HCEC 1CT (cell line): ENCODE measurements at regions not wholly inside any gene's neighbourhood (a gene's known extent, or its start where the extent isn't known, plus 50 kb on each side); places are given as distances from the start of the nearest gene placed in this dataset.

ENCODE experiments used
- DNase-seq: peaks from one replicate; pipeline ENCODE4 v3.0.0-alpha.2; 2017

DNA sequence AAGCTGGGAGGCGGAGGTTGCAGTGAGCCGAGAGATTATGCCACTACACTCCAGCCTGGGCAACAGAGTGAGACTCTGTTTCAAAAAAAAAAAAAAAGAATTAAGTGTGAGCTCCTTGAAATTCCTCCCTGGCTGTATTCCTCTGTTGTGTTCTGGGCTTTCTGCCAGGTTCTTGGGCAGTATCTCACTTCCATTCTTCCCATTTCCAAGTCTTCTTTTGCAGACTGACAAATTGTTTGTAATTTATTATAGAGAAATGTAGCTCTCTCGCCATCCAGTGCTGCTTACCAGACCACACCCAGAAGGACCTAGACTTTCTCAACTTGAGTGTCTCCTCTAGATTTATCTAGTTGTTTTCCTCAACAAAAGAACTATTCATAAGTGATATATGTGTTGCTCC lies 105.0 kb upstream of the ADGRL2 start:
- DNase-seq: peak; percentile 71

DNA sequence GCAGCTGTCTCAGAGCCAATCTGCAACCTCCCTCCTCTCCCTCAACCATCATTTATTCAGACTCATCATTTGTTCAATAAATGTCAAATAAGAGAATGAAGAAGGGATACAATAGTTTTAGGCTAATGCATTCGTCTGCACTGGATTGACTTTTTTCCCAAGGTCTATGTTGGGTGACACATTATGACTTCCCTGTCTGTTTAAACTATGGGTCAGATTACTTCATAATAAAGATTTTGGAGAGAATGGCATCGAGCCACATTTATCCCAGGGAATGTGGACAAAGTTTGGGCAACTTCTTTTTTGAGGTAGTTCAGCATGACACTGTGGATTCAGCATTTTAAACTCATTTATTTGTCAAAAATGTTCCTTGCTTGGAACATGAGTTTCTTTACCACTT lies 107.4 kb upstream of the ADGRL2 start:
- DNase-seq: peak; percentile 38

DNA sequence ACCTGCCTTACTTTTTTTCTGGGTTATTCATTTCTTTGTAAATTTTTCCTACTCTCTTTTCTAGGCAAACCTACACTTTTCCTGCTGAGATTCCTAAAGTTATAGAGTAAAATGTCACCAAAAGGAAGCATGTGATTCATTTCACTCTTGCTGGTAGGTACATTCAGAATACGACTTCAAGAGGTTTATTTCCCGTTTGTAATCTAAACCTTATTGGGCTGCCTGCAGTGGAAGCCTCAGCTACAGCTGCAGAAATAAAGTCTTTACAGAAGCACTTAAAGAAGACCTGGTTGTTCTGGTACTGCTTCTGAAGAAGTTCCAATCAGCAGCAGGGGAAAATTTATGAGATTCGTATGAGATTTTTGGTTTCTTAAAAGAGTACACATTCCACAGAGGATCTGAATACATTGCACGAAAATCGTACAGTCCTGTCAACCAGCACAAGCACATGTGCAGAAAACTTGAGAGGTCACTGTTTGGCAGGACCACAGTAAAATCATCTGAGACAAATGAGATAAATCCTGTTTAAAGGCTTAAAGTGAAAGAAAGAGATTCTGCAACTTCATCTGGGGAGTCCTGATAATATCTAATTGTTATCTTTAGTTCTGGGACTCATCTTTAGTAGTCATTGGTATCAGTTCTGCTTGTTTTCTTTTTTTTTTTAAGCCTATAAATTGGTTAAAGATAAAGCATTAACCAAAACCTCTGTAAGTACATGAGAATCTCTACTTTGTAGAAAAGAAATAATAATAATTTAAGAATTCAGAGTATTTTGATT lies 109.9 kb upstream of the ADGRL2 start:
- no peak for DNase-seq

DNA sequence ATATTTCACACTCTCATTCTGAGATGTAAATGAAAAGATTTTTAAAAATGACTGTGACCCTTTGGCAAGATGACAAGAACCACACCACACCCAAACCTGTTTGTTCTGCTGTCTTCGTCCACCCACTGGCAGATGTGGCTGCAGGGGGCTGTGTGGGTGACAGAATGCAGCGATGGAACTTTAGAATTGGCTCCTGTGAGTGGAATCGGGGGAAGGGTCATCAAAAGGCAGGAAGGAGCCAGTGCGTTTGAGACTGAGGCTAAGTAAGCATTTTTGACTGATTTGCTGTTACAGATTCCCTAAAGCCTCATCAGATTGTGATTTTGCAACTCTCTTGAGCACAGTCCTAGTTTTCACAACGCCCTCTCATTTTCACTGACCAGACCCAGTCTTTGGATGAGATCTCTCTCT lies 111.2 kb upstream of the ADGRL2 start:
- peak; percentile 88 for DNase-seq

DNA sequence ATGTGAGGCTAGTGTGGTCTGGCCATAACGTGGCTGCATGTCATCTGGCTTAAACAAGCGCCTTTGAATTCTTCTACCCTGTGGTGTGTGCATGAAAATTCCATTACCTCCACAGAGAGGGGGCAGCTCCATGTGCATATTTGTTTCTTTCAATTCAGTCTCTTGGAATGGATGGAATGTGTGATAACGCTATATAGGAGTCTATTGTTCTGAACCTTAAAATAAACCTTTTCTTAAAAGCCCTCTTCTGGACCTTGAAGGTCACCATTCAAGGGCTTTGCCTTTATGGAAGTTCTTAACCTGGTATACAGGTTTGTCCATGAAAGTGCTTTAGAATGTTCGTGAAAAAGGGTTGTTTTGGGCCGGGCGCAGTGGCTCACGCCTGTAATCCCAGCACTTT lies 118.2 kb upstream of the ADGRL2 start:
- DNase-seq: peak; percentile 41

DNA sequence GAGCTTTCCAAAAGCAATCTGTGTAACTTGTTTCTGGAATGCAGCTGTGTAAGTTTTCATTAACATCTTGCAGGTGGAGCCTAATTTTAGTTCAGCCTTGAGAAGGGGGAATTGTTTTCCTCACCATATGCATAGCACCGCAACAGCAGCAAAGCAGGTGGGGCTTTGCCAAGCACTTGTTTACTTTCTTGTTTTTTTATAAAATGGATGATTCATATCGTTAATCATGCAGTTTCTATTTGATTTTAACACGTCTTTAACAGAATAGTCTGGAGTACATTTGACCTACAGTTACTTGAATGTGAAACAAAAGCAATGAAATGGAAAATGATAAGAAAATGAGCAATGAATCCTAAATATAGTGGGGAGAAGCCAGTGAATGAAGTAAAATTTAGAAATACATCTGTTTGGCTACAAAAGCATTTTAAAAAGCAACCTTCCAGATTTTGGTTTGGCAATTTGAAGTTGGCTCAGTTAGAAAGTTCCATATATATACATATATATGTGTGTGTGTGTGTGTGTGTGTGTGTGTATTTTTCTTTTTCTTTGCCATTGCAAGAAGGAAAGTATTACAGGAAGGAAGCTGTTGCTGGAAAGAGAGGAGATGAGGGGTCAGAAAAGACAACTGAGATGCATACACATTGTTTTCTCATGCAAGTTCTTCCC lies 119.0 kb upstream of the ADGRL2 start:
- peak; percentile 62 for DNase-seq

DNA sequence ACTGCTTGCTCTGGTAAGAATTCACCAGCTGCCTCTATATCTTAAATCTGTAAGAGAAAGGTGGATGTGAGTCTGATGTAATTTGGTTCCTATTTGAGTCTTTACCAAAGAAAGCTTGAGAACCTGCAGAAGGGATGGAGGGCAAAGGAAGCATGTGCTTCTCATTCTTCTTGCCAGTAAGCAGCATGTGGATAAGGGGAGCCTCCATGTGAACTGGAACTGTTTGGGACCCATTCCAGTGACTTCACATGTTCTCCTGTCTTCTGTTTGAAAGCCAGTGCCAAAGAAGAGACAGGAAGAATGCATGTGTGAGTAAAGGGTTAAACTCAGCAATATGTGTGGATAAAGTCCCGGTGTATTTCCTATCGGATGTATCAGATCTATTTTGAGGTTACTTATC lies 119.6 kb upstream of the ADGRL2 start:
- no peak for DNase-seq

DNA sequence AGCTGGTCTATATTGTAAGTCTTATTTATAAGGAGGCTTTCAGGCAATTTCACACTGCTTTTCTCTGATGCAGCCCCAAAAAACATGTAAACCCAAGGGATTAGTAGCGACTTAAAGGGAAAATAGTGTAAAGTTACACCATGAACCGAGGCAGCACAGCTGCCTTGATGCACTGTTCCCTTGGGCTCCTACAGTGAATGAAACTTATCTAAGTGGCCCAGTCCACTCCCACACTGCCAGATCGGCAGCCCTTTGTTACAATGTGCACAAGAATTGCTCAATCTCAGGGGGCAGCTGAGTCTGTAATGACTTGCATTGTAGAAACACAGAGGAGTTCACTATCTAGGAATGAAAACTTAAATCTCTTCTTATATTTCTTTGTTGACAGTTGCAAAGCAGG lies 120.8 kb upstream of the ADGRL2 start:
- no peak for DNase-seq

DNA sequence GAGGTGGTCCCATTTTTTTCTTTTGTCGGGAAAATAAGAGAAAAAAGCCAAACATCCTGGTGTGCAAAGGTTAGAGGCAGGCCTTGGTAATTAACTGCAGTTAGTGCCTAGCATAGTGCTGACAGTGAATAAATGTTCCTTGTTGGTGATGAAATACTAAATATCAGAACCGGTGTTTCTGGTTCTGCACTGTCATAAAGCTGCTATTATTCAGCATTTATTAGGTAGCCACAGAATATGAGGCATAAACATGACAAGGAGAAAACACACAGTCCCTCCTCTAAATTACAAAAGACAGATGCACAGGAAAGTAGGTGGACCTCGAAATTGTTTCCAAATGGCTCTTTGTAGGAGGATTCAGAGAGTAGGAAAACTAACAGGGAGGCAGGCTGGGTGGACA lies 122.0 kb upstream of the ADGRL2 start:
- no peak for DNase-seq

DNA sequence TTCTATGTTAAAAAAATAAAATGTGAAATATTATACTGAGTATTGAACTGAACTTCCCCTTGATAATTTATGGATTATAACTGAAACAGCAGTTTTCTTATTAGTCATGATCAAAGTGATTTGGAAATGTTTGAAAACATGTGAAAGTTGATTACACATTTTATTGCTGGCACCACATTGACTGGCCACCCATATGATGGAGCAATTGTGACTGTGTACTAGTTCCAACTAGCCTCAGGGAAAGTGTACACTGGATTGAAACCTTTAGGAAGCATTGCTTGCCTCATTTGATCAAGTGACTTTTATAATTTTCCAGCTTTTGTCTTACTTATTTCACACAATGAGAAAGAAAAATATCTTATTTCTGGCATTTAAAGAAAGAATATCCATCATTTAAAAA lies 128.0 kb upstream of the ADGRL2 start:
- DNase-seq: no peak

DNA sequence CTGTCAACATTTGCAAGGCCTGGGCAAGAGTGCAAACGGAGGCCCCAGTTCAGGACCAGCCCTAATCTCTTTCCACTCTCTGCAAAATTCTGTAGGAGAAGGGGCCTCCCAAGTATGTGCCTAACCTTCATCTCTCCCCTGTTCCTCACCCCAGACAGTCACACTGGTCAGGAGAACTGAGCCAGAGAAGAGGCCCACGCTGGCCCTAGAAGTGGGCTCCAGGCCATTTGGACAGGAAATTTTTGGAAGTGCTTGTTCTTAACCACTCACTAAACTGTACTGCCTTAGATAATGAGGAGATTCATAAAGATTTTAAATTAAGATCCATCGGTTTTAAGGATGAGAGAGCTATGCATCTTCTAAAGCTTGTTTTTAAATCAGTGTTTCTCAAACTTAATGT lies 129.7 kb upstream of the ADGRL2 start:
- DNase-seq: no peak

DNA sequence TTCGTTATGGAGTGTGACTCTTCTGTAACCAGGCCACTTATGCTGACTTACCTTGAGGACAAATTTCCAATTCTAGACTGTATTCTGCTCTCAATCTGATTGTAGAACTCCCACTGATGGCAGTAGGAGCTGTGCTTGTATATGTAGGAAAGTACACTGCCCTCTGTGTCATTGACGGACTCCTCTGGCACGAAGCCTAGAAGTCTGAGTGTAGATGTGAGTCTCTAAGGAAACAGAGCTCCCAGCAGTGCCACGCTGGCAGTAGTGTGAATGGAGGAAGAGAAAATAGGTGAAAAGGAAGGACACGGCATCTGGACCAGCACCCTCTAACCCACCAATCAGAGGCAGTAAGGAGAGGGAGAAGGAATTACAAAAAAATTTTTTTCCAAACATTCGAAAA lies 130.4 kb upstream of the ADGRL2 start:
- DNase-seq: peak; percentile 76

DNA sequence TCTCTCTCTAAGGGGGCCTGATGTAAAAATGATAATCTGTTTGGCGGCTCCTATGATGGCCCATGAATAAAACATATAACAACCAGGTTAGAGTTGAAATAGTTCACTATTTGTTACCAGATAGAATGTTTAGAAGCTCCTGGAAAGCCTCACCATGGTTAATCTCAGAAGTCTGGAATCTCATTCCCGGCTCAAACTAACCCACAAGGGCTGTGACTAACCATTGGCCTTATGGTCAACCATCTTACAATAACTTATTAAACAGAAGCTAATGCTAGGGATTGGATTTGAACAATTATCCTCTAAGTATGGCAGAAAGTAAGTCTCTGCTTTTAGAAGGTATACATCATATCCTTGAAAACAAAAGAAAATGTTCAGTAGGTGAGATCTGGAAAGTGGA lies 134.1 kb upstream of the ADGRL2 start:
- no peak for DNase-seq

DNA sequence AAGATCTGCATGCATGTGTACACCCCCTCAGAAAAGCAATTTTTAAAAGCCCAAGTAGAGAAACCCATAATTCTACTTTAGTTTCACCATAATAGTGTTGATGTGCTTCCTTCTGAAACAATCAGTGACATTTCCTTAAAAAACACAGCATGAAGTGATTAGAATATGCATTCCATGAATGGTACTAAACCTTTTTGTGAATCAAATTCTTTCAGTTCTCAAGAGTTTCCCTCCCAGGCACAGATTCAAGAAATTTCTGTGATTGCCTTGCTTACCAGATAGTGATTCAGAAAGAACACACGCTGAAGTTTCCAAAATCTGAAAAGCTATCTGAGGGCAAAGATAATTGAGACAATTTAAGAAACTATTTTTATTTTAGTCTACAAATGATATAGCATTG lies 136.4 kb upstream of the ADGRL2 start:
- DNase-seq: no peak

DNA sequence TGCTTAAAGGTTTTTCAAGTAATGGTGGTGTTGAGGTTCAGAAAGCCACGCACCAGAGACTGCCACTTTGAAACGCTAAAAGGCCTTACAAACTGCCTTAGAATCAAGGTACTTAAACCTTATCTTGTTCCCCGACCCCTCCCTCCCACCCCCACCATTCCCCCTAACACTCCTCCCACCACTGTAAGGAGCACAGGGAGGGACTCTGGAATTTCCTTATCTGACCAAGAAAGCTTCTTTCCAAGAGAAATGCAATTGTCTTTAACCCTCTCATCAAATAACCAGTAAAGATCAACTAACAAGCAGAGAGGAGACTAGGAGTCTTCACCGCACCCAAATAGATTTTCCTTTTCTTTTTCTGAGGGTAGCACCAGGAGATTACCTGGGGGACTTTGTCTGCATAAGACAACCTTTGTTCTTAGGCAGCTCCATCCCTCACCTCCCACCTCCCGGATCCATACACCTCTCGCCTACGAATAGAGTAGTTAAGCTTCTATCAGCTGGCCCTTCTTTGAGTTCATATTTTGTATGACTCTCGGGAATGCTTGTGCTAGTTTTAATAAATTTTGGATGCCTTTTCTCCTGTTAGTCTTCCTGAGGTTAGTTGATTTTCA lies 137.7 kb upstream of the ADGRL2 start:
- no peak for DNase-seq

DNA sequence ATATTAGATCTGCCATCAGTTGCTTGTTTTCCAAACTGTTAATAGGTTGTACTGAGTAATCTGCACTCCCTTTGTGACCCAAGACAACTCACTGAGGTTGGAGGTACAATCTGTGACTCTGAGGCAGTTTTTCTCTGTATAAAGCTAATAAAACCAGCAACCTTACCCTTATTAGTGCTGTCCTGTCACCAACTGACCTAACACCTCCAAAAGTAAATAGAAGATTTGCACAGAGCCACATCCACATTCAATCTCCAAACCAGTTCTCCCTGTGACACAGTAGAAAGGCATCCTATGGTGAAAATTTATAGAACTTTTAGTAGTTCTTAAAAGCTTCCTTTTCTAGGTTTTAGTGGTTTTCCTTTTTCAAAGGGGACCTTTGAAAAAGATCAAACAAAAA lies 140.4 kb upstream of the ADGRL2 start:
- DNase-seq: no peak

DNA sequence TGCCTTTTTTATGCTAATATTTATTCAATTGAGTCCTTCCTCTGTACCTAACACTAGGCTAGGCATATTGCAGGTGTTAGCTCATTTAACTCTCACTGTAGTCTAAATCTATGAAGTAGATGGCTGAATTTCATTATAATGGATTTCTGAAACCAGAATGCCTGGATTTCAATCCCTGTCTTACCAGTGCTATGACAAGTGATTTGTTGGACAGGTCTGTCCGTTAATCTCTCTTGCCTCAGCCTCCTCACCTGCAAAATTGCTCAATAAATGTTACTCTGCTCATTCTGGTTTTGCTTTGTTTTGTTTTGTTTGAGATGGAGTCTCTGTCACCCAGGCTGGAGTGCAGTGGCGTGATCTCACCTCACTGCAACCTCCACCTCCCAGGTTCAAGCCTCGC lies 146.1 kb upstream of the ADGRL2 start:
- DNase-seq: no peak

DNA sequence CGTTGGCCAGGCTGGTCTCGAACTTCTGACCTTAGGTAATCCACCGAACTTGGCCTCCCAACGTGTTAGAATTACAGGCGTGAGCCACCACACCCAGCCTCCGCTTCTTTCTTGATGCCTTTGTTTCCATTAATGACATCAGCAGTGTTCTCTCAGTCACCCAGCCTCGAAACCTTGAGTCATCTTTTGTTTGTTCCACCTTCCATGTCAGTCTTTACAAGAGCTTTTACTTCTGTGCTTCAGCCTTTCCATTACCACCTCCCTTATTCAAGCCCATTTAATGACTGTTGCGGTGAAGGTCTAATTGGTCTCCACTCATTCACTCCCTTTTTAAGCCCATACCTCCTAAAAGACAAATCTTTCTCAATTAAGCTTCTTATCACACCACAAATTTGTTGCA lies 146.6 kb upstream of the ADGRL2 start:
- no peak for DNase-seq

DNA sequence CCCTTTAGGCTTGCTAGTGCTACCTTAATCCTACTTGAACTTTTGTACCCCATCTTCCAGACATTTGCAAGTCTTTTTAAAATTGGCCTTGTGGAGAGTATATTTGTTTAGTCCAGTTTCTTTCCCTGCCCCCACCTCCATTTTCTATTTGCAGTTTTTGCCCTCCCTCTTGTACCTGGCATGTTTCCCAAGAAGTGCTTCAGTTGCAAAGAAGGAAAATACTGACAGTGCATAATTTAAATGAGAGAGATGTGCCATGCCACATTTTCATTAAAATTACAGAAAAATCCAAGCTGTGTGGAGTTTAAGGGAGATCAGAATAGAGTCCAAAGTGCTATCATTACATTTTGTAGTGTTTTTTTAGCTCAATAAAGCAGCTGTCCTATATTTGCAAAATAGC lies 150.0 kb upstream of the ADGRL2 start:
- DNase-seq: no peak

DNA sequence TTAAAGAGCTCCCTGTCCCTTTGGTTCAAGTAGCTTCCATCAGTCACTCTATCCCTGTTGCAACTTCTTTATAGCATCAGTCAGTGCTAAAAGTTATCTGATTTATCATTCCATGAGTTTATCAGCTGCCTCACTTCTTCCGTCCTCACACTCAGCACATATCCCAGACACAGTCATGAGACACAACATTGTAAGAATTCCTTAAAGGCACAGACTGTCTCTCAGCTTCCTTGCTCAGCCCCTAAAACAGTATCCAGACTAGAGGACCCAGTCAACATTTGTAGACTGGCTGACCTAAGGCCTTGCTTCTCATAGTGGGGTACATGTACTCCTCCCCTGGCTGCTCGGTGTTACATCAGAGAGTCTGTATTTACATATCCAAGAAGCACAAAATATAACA lies 164.9 kb upstream of the ADGRL2 start:
- DNase-seq: no peak

DNA sequence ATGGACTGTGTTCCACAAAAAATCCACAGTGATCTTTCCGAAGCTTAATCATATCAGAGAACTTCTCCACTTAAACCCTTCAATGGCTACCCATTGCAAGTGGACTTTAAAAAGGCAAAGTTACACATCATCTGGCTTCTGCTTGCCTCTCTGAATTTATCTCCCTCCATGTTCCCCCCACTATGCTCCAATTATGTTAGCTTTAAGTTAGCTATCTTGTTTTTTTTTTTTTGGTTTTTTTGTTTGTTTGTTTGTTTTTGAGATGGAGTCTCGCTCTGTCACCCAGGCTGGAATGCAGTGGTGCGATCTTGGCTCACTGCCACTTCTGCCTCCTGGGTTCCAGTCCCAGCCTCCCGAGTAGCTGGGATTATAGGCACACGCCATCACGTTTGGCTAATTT lies 166.4 kb upstream of the ADGRL2 start:
- DNase-seq: no peak

DNA sequence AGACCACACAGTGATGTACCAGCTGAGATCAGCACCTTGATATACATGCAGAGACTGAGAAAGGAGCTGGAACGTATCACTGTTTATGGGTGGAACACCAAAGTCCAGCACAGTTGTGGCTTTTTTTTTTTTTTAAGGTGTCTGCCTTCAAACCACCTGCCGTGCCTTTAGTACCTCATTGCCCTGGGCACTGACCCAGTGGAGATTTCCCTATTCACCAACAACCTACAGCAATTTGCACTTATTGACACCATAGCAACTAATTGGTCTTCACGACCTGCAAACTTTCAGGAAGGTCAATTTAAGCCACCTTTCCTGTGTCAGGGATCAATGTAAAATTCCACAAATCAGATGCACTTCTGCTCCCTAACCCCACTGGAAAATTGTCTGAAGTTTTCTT lies 181.6 kb upstream of the ADGRL2 start:
- no peak for DNase-seq

DNA sequence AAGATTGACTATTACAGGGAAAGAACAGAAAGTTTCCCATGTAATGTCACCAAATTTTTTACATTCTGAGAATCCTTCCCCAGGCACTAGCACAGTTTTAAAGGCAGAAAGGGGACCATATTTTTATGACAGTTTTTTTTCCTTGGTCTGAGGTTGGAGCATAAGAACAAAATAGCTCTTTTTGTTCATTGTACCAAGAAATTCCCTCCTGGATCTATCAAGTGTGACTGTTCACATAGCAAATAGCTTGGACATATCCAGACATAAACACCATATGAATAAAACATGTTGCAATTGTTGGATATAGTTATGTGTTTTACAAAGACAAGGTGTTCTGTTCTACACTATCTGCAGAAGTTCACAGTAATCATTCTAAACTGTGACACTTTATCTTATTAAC lies 182.4 kb upstream of the ADGRL2 start:
- no peak for DNase-seq

DNA sequence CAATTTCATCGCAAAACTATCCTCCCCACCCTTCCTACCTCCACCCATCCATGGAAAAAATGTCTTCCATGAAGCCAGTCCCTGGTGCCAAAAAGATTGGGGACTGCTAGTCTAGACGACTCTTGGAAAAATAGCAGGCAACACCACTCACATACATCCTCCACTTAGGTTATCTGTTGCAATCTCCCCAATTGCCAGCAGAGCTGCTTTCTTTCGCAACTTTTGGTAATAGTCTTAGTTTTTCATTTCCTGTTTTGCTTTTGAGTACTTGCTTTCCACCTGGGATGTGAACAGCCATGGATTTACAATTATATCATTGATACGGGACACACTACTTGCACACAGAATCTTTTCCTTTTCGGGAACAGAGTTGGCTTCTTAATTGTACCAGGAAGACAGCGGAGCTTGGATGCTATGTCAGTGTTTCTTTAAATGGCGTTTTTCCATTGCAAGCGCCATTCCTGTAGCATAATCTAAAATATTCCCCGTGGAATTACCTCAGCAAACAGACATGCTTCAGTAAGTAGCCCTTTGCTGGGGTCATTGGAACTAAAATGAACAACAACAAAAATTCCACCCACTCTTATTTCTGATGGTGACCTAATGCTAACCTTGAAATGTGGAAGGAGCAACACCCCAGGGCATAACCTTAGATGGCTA lies 183.3 kb upstream of the ADGRL2 start:
- DNase-seq: peak; percentile 21
